ENCODE measurements at regions not wholly inside any gene's neighbourhood (a gene's known extent, or its start where the extent isn't known, plus 50 kb on each side); places are given as distances from the start of the nearest gene placed in this dataset.

- DNase-seq, result no peak
Measured at GRCh38 chr3:43177085-43177484, 71.2 kb upstream of the POMGNT2 start.

- no peak for DNase-seq
Measured at GRCh38 chr3:43176666-43177065, 70.8 kb upstream of the POMGNT2 start.

GRCh38 chr3:43175541-43175940 is 69.7 kb upstream of the POMGNT2 start:
- no peak for DNase-seq

- no peak for DNase-seq
Measured at GRCh38 chr3:43173949-43174348, 68.1 kb upstream of the POMGNT2 start.

GRCh38 chr3:43171748-43172147 is 65.9 kb upstream of the POMGNT2 start:
- DNase-seq, result no peak

GRCh38 chr3:43170553-43170952 is 64.7 kb upstream of the POMGNT2 start:
- DNase-seq, result no peak

GRCh38 chr3:43169987-43170386 is 64.1 kb upstream of the POMGNT2 start:
- no peak for DNase-seq

GRCh38 chr3:43166406-43166805 is 60.5 kb upstream of the POMGNT2 start:
- DNase-seq, result no peak

- DNase-seq, result no peak
Measured at GRCh38 chr3:43165786-43166185, 59.9 kb upstream of the POMGNT2 start.

GRCh38 chr3:43163895-43164493 is 58.1 kb upstream of the POMGNT2 start:
- no peak for DNase-seq

- DNase-seq, result no peak
Measured at GRCh38 chr3:43162230-43163084, 56.6 kb upstream of the POMGNT2 start.

- no peak for DNase-seq
Measured at GRCh38 chr3:43161684-43162229, 55.9 kb upstream of the POMGNT2 start.

GRCh38 chr3:43160664-43161063 is 54.8 kb upstream of the POMGNT2 start:
- DNase-seq, result no peak

- DNase-seq, result no peak
Measured at GRCh38 chr3:43159876-43160255, 54.0 kb upstream of the POMGNT2 start.

GRCh38 chr3:43159131-43159875 is 53.4 kb upstream of the POMGNT2 start:
- DNase-seq, result no peak

- no peak for DNase-seq
Measured at GRCh38 chr3:43156812-43157455, 51.1 kb upstream of the POMGNT2 start.

GRCh38 chr3:43155464-43156121 is 49.7 kb upstream of the POMGNT2 start:
- peak; percentile 40 for DNase-seq

All from SHP77 treated with DMSO at 0.1 percent for 48 hours (cell line).